Activated CD8-positive, alpha-beta memory T cell treated with anti-CD3 and anti-CD28 coated beads for 1 hour (primary cell): ENCODE measurements at regions not wholly inside any gene's neighbourhood (a gene's known extent, or its start where the extent isn't known, plus 50 kb on each side); places are given as distances from the start of the nearest gene placed in this dataset.
"Not testable (repeated sequence)": the region's sequence is repeated elsewhere in the genome, so short reads cannot be mapped to it uniquely, and the experiment has no call there.

ENCODE experiments used
- DNase-seq, 2 donors: peaks; one replicate each; pipeline ENCODE4 v3.0.0-alpha.2; 2020; ENCODE audit warnings: low read depth in 1 of 2; ENCODE audit errors: extremely low read depth in 1 of 2

DNA sequence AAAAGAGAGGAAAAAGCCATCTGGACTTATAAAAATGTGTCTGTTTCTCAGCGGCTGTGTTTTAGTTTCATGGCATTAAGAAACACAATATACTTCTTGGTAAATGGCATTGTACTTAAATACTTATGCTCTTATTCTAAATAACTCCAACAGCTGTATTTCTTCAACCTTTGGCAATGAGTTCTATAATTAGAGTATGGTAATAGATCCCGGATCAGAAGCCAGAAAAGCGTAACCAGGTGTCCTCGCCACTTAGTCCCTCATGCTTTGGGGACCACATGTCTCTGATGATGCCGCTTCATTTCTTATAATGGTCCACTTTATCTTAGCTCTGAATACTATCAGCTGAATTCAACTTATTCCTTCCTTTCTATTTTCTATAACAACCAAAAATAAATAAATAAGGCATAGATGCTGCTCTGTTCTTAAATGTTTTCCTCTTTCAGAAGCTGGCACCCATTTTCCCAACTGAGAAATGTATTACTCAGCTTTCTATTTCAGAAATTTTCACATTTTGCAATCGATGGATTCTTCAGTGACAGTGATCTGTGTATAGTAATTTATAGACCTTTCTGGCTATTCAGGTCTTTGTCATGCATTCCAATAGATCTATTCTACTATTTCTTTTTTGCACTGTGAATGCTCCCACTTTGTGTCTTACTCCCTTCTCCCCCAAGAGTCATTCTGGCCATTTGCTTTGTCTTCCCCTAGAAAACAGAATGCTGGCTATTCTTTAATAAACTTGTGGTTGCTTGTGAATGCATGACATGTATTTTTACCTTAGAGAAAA is 87.6 kb upstream of the KBTBD8 start:
- DNase-seq = no peak

DNA sequence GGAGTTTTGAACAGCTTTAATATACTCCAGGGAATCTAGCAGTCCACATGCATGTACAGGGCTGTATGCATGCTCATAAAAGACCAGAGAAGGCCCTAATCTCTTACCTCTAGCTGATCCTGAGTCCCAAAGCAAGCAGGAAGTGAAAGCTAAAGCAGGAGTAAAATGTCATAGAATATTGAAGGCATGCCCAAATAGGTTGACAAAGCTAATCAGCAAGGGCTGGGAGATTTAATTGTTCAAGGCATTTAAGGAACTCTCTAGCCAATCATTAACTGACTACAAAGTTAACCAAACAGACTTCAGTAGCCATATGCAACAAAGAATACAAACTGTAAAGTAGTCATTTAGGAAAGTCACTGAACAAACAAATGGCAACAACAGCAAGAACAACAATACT is 85.8 kb upstream of the KBTBD8 start:
- no peak for DNase-seq

DNA sequence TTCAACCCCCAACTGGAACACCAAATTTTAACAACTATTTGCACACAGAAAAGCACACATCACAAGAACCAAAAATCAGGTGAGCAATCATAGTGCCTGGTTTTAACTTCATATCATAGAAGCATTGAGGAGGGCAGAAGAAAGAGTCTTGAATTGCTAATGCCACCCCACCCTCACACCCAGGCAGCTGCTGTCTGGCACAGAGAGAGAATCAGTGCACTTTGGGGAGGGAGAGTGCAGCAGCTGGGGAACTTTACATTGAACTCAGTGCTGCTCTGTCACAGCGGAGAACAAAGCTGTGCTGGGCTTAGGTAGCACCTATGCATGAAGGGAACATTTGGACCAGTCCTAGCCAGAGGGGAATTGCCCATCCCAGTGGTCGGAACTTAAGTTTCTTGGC is 76.0 kb upstream of the KBTBD8 start:
- DNase-seq = no peak

DNA sequence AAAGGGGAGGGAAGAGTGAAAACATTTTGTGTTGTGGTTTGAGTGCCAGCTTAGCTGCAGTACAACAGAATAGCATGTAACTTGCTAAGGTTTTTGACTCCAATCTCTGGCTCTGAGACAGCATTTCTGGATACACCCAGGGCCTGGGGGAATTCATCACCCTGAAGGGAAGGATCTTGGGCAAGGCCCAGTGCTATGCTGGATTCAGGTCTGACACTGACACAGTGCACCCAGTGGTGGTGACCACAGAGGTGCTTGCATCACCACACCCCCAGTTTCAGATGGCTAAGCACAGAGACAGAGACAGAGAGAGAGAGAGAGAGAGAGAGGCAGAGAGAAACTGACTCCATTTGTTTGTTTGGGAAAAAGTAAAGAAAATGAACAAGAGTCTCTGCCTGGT is 74.1 kb upstream of the KBTBD8 start:
- DNase-seq = no peak

DNA sequence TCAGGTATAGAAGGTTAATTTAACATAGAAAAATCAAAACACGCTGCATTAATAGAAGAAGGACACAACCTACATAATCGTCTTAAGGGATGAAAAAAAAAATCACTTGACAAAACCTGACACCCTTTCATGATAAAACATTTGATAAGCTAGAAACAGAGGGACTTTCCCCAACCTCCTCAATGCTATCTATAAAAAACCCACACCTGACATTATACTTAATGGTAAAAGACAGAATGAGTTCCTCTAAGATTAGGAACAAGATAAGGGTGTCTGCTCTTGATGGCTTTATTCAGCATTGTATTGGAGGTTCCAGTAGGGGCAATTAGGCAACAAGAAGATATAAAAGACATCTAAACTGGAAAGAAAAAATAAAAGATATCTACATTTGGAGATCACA is 69.9 kb upstream of the KBTBD8 start:
- no peak for DNase-seq

DNA sequence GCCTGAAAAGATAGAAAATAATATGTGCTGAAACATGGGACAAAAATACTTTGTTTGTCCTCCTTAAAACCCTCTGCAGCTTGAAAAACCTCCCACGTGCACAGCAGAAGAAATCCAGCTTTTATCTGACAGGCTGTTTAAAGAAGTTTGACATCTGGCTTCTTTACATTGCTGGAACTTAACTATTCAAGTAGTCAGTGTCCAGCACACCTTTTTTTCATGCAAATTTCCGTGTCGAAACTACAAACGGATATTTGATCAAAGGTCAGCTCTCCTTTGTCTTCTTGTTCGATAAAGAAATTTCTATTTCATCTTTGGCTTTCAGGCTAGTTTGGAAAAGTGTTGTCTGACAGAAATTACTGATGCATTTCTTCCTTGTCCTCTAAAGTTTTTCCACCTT is 66.8 kb upstream of the KBTBD8 start:
- DNase-seq = no peak

DNA sequence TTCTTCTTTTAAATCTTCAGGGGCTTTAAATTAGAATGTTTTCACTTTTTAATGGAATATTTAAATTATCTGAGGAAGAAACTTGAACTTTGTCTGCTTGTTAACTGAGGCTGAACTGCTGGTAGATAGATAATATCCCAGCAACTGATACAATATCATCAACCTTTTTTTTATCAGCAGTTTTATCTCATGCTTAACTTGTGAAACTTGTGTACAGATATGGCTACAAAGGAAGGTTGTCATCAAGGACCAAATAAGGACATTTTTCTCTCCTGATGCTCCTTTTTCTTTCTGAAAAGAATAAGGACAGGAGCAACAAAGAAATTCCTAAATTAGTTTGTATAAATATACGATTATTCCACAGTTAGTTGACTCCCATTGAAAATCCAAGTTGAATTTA is 66.4 kb upstream of the KBTBD8 start:
- no peak for DNase-seq

DNA sequence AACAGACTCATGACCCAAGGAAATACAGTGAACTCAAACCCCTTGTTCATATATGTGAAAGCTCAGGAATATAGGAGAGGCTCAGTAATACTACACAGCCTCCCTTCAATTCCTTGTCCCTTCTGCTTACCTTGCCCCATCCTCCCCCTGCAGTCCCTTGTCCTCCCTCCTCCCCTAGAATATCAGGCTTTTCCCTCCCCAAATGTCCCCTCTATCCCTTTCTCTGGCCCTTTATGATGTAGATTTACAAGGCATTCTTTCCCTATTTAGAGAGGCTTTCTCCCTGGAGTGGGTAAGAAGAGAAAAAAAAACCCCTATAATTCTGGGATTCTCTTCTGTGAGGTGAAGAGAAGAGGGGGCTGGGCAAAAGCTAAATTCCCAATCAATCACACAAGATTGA is 64.9 kb upstream of the KBTBD8 start:
- DNase-seq = no peak

DNA sequence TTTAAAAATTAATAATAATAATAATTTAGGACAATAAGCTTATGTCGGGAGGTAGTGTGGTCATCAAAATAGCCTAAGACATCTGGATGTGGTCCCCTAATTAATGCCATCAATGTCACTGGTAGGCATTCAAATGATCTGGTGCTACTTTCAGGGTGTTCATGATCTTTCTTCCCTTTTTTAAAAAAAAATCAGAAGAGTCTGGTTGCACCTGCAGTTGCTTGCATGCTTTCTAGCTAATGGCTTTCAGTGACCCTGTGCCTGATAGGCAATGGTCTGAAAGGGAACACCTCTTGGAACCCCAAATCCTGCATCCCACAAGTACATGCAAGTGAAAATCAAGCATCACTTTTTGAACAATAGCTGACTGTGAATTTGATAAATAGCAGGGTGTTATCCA is 64.1 kb upstream of the KBTBD8 start:
- no peak for DNase-seq

DNA sequence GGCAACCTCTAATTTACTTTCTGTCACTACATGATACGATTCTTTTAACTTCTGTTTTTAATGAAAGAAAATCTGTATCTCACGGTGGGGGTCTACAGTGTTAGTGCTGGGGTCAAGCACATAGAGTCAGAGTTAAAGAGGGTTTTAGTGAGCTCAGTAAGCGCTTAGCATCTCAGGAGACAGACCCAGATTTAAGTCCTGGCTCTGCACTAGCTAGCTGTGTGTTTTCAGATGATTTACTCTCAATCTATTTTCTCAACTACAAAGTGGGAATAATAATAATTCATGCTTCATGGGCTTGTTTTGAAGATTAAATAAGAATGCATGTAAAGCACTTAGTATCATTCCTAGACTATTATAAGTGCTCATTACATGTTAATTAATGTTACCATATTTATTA is 63.4 kb upstream of the KBTBD8 start:
- DNase-seq = no peak

DNA sequence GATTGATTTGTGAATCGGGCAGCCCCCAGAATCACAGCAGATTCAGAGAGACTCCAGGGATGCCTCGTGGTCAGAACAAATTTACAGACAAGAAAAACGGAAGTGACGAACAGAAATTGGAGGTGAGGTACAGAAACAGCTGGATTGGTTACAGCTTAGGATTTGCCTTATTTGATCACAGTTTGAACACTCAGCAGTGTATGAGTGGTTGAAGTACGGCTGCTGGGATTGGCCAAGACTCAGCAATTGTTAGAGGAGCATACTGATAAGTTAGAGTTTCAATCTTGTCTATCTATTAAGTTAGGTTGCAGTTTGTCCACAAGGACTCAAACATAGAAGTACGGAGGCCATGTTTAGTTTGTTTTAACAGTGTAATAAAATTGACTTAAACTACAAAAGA is 61.1 kb upstream of the KBTBD8 start:
- not testable (repeated sequence) for DNase-seq

DNA sequence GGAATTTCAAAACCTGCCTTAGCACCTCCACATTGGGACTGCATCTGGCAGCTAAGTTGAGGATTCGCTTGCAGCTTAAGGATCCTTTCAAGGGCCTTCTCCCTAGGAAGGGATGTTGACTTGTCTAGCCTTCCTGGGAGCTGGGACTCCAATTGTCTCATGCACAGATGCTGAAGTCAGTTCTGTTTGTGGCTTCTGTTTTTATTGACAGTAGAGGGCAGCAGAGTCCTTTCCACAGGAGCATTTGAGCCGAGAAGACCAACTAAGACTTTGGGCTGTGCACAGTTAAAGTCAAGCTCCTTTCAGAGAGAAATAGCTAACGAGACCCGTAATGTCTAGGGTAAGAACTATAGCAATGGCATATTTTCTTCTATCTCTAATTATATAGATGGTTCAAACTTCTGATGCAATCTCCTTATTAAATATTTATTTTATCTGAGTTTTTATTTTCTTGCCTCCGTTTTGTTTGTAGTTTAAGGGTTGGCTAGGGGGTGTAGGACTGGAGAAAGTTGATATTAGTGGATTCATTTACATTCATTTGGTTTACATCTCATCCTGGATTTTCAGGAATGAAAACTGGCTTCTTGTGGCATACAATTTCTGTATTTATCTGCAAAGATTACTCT is 59.7 kb upstream of the KBTBD8 start:
- DNase-seq = no peak

DNA sequence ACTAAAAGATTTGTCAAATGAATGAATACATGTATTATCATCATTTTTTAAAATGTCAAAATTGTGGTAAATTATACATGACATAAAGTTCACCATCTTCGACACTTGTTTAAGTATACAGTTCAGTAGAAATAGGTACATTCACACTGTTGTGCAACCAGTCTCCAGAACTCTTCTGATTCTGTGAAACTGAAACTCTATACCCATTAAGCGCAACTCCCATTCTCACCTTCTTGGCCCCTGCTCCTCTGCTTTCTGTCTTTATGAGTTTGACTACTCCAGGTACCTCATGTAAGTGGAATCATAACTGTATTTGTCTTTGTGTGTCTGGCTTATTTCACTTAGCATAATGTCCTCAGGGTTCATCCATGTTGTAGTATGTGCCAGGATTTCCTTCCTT is 50.1 kb upstream of the KBTBD8 start:
- no peak for DNase-seq
